Esophagus mucosa (tissue), 1 donor: ENCODE measurements at regions not wholly inside any gene's neighbourhood (a gene's known extent, or its start where the extent isn't known, plus 50 kb on each side); places are given as distances from the start of the nearest gene placed in this dataset.
"Not testable (repeated sequence)": the region's sequence is repeated elsewhere in the genome, so short reads cannot be mapped to it uniquely, and the experiment has no call there.

Experiments used
- ATAC-seq: fragments of 200-7000 bp; cut with Tn5 transposase; one replicate; pipeline ENCODE4 v1.9.1; 2020
- donor health status: DM: yes; HTN: yes; CAD: no.

- ATAC-seq: peak; percentile 20
These were observed 63.8 kb downstream of the CLEC18A start for GRCh38 chr16:70014915-70015314.

- not testable (repeated sequence) for ATAC-seq
These were observed 65.6 kb downstream of the CLEC18A start for GRCh38 chr16:70016751-70017150.

GRCh38 chr16:70018254-70018653, 67.1 kb downstream of the CLEC18A start:
- ATAC-seq: peak; percentile 81

DNA sequence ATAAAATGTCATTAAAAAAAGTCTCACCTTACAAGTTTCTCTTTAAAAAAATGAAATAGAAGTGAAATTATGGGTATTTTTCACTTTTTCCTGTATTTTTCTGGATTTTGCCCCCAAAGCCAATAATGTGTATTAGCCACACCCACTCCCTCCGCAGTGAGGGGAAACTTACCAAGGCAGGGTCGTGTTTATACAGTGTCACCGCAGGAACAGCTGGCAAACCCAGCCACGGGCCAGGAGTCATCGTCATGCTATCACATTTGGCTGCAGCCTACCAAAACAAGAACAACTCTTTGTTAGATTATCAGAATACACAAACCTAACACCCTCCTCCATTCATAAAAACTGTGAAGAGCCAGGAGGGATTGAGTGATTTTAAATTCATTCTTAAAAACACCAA, 72.1 kb downstream of the CLEC18A start:
- not testable (repeated sequence) for ATAC-seq

GRCh38 chr16:70023956-70024355, 72.8 kb downstream of the CLEC18A start:
- not testable (repeated sequence) for ATAC-seq

DNA sequence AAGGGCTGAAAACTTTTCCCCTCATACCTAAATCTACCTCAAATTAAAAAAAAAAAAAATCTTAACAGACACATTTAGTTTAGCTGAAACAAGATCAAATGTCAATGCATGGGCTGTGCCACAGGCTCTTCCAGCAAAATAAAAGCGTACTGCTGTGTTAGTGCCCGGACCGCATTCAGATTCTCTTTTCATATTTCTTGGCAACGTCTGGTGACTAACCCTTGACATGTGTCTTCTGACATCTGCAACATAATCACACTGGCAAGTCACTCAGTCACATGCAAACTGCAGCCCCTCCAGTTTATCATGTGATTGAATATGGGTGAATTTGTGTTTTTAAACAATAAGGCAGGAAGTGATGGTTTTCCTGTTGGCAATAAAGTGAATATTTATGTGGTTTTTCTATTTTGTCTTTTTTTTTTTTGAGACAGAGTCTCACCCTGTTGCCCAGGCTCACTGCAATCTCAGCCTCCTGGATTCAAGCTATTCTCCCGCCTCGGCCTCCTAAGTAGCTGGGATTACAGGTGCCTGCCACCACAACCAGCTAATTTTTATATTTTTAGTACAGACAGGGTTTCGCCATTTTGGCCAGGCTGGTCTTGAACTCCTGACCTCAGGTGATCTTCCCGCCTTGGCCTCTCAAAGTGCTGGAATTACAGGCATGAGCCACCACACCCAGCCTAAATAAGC, 75.2 kb downstream of the CLEC18A start:
- ATAC-seq: peak; percentile 57

DNA sequence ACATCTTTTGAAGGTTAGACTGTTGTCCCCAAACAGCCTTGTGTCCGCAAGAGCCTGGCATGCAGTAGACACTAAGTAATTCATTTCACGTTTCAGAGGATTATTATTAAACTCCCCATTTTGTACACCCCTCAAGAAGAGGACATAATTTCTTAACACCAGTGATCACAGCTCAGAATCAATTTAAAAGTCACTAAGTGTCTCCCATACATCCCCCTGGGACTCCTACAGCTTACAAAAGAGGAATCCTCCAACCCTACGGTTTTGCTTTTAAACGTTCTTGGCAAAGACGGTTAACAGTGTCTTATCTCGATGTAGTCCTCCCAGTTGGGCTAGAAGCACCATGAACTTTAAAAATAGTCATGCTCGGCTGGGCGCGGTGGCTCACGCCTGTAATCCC, 81.2 kb upstream of the PDPR start:
- ATAC-seq: not testable (repeated sequence)

GRCh38 chr16:70037913-70038312, 76.2 kb upstream of the PDPR start:
- ATAC-seq: not testable (repeated sequence)

GRCh38 chr16:70040554-70040953, 73.6 kb upstream of the PDPR start:
- ATAC-seq: peak; percentile 90

- ATAC-seq: peak; percentile 25
These were observed 70.5 kb upstream of the PDPR start for GRCh38 chr16:70043538-70044067.

DNA sequence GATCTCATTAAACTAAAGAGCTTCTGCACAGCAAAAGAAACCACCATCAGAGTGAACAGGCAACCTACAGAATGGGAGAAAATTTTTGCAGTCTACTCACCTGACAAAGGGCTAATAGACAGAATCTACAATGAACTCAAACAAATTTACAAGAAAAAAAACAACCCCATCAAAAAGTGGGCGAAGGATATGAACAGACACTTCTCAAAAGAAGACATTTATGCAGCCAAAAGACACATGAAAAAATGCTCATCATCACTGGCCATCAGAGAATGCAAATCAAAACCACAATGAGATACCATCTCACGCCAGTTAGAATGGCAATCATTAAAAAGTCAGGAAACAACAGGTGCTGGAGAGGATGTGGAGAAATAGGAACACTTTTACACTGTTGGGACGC, 67.6 kb upstream of the PDPR start:
- ATAC-seq: not testable (repeated sequence)

GRCh38 chr16:70048083-70048482, 66.0 kb upstream of the PDPR start:
- not testable (repeated sequence) for ATAC-seq

DNA sequence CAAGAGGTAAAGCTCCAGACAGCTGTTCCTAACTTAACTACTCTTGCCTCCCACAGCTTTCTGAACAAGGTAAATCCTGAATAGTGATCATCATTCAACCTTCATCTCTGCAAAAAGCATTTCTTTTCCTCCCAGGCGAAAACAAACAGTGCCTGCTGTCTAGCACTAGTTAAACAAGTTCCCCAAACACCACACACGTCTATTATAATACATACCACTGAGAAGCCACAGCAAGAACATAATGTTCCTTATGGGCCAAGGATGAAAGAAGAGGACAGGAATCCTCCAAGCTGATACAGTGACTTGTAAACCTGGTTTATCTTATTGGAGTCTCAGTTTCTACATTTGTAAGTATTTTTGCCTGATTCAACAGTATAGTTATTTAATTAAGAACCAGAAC, 56.1 kb upstream of the PDPR start:
- peak; percentile 75 for ATAC-seq

DNA sequence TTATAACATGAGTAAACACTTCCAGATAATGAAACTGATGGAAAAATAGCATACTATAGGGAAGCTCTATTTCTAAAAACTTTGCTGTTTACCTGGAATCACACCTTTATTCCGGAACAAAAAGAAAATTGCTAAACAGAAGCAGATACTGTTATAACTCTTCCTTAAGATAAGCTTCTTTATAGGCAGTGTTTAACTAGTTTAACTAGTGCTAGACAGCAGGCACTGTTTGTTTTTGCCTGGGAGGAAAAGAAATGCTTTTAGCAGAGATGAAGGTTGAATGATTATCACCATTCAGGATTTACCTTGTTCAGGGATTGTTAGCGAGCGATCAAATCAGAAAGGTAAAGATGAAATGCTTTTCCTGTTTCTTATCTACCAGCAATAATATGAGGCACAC, 54.7 kb upstream of the PDPR start:
- not testable (repeated sequence) for ATAC-seq

GRCh38 chr16:70060521-70061027, 53.6 kb upstream of the PDPR start:
- not testable (repeated sequence) for ATAC-seq

GRCh38 chr16:70061671-70062218, 52.4 kb upstream of the PDPR start:
- not testable (repeated sequence) for ATAC-seq

DNA sequence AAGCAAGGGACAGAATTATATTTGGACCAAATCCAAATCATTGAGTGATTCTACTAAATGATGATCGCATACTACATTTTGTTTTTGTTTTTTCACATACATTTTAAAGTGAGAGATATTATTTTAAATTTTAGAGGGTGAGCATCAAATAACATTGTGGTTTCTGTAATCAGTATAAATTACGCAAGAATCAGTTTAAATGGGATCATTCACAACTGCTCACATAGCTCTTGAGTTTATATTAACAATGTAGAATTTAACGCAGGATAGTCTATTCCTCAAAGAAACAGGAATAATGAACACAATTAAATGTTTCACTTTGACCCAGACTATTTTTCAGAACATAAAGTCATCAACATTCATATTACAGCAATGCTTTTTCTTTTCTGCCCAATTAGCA, 51.2 kb upstream of the PDPR start:
- not testable (repeated sequence) for ATAC-seq
